NCI-H2107 treated with DMSO at 0.1 percent for 48 hours (cell line): ENCODE measurements at regions not wholly inside any gene's neighbourhood (a gene's known extent, or its start where the extent isn't known, plus 50 kb on each side); places are given as distances from the start of the nearest gene placed in this dataset.

Source experiments
- DNase-seq: peaks from one replicate; lab custom pipeline; 2025; ENCODE audit not compliant: unreplicated experiment; lab: John Stamatoyannopoulos, UW

DNA sequence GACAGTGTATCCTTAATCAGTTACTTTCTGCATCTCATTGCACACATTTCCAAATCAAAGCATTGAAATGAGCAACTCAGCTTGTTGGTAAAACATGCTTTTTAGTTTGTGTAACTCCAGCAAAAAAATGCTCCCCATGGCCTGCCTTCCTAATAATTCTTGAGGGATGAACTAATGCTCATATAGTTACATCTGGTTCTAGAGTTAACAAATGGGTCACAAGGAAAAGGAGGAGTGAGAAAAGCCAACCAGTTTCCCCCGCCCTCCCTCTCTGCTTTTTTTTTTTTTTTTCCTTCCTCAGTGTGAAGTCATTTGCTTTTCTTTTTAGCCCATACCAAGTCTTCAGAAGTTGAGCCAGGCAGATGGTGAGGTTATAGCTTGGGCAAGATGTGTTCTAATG, 231.7 kb downstream of the MTX2 start:
- DNase-seq, result no peak

DNA sequence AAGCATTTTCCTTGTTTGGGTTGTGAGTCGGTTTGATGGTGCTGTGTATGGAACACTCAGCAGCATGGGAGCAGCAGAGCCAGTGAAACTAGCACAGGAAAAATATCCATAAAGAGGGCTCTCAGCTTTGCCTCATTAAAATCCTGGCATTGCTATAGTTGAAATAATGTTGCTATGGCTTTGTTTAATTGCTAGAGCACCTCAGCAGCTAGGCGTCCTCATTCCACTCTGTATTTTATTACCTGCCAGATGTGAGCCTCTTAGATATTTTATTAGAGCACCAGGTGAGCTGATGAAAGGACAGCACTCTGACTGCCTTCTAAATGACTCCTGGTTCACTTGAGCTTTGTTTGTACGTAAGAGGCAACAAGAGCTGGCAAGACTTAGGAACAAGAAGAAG, 232.4 kb downstream of the MTX2 start:
- peak; percentile 82 for DNase-seq

DNA sequence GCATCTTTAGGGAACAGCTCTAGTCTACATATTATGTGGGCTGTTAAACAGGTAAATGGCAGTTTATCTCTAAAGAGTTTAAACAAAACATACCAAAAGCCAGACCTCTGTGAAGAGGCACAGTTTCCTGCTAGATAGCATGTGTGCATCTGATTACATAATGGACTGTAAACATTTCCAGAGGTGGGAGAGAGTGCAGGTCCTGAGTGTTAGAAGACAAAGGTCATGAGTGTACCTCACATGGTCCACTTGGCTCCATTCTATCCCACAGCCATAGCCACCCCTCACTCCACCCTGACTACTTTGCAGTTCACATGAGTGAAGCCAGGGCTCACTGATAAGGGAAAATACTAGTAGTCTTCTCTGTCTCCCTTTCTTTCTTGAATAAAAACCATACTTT, 233.4 kb downstream of the MTX2 start:
- no peak for DNase-seq

DNA sequence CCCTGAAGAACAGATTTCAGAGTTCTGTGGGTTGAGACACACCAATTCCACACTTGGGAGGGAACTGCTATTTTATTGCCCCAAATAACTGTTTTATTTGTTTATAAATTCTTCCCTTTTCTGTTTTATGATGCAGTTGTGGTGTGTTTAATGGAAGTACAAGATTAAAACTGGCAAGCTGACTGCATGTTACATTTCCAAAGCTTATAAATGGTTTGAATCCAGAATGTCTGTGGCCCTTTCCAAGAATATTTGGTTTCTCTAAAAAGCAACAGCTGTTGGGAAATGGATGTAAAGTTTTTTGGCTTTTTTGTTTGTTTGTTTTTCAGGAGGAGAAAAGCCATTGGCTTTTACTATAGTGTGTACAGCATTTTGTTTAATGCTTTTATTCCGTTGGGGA, 234.5 kb downstream of the MTX2 start:
- DNase-seq, result no peak

DNA sequence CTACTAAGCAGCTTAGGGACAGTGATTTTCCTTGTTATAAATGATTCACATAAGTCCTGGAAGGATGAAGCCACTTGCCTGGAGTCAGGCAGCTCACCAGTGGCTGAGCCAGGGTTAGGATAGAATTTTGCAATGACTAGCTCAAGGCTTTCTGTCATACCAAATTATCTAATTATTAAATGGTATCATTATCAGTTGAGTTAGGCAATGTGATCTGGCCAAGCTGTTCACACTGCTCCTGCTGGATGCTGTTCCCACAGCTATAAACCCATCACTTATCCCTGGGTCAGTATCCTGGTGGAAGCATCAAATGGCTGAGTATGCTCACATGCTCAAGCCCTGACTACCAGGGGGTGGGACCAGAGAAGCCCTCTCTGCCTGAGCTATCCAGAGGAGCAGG, 235.2 kb downstream of the MTX2 start:
- no peak for DNase-seq

DNA sequence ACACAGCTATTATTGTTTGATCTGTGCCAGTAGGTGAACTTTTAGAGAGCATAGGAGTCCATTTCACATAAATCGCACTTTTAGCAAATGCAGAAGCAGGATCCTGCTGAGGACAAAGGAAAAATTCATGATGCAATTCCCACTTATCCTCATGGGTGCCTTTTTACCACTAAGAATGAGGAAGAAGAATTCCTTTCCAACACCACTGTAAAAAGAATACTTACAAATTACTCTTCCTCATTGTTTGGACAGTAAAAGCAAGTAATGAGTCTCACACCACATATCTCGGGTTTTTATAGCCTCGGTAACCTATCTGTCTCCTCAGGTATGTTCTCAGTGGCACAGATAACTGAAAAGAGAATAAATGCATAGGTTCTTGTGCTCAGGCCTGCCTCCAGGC, 238.5 kb downstream of the MTX2 start:
- DNase-seq, result peak; percentile 14

DNA sequence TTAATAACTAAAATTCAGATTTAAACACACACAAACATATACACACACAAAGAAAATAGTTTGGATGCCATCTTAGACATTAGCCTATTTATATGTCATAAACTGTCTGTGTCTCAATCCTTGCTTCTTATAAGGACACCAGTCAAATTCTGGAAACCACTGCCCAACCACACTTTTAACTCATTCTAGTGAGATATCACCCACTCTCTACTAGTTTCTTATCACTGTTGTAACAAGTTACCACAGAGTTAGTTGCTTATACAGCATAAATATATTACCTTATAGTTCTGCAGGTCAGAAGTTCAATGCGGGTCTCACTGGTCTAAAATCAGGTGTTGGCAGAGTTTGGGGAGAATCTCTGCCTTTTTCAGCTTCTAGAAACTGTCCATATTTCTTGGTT, 239.1 kb downstream of the MTX2 start:
- no peak for DNase-seq

DNA sequence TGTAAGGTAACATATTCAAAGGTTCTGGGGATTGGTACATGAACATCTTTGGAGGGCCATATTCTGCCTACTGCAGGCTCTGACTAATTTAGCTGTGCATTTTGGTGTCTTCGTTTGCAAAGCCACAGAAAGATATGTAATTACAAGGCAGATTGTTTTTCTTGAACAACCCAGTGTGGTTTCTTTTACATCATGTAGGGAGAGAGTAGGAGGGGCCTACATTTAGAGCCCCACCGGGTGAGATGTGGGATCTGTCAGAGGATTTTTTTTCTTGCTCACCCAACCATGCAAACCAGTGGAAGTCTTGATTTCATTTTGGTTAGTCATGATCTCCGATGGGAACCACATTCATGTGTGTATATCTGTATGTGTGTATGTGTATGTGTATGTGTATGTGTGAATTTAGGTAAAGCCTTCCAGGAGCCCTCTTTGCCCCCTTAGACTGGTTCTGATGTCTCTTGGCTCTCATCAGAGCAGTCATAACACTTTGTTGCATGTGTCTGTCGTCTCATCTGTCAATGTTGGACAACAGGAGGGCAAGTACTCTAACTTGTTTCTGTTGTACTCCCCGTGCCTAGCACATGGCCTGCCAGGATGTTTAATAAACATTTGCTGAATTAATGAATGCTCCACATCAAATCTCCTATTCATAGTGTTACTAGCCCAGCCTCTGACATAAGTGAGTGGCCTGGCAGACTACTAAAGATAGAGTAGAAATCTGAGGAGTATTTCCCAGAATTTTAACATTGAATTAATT, 239.9 kb downstream of the MTX2 start:
- peak; percentile 58 for DNase-seq

DNA sequence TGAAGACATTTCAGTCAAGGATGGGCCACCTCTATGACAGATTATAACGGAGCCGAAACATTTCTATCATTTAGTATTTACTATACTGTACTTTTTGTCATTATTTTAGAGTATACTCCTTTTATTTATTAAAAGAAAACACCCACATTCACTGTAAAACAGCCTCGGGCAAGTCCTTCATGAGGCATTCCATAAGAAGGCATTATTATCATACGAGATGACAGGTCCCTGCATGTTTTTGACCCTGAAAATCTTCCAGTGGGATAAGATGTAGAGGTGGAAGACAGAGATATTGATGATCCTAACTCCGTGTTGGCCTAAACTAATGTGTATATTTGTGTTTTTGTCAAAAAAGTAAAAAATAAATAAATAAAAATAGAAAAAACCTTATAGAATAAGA, 245.0 kb downstream of the MTX2 start:
- no peak for DNase-seq

DNA sequence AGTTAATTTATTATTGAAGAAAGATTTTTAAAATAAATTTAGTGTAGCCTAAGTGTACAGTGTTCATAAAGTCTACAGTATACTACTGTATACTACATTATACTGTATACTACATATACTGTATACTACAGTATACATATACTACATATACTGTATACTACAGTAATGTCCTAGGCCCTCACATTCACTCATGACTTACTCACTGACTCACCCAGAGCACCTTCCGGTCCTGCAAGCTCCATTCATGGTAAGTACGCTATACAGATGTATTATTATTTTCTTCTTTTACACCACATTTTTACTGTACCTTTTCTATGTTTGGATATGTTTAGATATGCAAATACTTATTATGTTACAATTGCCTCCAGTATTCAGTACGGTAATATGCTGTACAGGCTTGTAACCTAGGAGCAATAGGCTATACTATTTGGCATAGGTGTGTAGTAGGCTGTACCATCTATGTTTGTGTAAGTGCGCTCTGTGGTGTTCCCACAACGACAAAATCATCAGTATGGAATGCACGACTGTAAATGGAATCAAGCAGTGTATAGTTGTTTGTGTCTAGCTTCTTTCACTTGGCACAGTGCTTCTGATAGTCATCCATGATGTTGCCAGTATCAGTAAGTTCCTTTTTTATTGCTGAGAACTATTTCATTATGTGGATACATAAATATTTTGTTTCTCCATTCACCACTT, 245.7 kb downstream of the MTX2 start:
- DNase-seq, result no peak

DNA sequence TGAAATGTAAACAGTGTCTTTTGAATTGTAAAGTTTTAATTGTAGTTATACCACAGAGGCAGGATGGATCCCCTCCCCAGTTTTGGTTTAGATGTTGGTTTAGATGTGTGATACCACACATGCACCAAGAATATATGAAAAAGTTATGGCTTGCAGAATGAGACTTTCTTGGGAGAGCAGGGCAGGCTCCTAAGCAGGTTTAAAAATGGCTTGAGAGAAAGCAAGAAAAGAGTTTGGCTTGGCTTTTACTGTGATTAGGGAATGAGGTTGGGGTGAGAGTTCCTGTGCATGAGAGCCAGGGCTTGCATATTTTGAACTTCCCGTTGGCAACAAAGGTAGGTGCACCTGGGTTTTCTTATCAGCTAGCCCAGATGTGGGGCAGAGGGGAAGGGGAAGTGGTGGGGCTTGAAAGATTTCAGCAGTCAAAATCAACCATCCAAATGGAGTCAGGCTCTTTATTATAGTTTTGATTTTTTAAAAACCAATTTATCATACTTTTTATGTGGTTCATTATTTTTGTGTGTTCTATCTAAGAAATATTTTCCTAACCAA, 246.9 kb downstream of the MTX2 start:
- DNase-seq, result no peak

DNA sequence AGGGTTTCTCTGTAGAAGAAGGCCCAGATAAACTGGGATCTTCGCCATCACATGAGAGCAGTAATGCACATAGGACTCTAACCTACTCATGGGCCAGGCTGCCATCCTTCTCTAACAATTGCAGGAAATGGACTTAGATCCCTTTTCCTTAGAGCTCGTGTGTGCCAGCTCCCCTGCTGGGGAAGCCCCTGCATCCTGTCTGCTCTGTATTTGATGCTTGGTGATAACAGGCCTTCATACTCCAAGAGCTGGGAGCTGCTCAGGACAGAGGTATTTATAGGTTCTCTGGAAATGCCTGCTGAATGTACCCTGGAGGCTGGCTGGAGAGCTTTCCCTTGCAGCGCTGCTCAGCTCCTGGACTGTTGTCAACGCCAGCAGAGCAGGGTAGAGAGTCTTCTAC, 249.6 kb downstream of the MTX2 start:
- DNase-seq, result no peak

DNA sequence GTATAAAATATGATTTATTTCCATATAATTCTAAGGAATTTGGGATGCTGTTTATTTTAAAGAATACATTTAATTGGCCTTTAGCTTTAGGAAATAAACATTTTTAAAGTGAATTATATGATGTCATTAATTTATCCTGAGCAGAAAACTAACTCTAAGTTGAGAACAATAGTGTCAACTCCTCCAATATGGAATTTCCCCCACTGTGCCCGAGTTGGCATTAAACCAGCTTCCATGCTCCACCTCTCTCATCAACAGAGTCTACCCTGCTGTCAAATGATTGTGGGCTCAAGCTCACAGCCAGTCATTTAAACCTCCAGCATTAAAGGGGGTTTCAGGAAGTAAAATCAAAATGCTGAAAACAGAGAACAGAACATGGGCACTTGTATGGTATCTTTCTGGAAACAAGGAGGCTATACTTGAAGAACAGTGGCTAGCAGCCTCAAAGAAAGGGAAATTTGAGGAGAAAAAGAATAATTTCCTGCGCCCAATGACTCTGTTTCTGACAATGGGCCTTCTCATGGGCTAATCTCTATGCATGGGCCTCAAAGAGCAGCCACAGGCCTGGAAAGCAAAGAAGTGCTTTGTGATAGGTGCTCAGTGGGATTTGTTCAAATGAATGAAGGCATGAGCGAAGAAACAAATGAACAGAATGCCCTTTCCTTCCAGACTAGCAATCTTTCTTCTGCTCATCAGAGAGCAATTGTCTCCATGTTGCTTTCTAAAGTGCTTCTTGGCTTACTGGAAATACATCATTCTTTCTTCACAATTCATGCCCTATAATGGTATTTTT, 252.8 kb downstream of the MTX2 start:
- DNase-seq, result no peak

DNA sequence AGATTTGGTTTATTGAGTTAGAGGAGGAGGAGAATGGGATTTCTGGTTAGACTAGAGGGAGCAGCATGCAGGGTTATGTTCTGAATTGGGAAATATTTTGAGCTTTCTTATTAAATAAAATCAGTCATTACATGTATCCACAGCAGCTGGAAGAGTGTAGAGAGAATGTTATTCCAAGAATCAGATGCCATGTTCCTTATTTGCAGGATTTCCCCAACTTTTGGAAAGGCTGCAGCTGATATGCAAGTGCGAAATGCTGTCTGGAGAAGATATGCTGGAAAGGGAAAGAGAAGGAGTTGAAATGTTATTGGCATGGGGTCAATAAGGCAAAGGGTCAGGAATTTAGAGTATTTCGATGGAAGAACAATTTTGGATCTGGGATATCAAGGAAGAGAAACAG, 255.8 kb downstream of the MTX2 start:
- DNase-seq, result no peak

DNA sequence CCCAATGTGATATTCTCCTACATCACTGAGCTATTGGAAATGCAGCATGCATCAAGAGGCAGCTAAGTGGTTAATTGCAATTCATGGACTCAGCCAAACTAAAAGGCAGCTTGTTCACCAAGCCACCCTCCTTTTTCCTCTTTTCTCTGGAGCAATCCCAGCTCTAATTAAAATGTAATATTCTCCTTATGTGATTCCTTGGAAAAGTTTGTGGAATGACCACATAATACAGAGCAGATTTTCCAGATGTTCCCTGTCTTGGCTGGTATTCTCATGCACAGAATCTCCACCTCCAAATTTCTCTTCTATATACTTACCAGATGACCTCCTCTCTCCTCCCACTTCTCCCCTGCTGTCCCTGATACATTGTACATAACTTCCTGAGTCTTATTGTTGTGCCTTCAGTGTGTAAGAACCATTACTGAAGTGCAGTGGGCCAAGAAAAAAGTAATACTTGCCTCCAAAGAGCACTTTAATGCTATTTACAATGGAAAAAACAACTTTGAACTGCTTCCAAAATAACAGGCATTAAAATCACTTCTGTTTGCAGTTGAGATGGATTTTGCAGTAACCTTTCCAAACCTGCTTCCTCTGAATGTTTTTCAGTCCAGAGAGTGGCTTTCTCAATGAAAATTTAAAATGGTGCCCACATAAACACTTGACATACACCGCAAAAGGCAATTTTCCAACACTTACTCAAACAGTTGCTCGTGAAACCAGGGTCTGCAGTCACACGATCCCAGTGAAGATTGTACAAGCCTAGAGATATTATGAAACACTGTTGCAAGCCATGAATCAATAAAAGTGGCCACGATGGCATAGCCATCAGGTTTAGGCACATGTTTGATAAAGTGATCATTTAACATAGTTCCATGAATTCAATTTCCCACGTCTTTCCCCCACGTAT, 258.0 kb downstream of the MTX2 start:
- peak; percentile 88 for DNase-seq

DNA sequence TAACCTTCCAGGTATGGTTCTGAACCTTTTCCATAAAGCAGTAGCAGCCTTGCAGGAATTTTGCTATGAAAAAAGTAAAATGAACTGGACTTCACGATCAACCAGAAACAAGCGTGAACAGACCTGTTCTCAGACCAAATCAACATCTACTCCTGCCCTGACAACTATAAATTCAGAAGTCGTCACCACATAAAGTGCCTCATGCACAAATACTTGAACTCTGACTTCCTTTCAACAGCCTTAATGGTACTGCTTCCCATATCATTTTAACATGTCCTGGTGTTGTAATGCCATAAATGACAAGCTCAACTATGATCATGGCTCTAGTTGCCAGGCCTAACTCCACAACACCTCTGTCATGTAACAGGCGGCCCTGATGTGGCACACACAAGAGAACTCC, 262.4 kb downstream of the MTX2 start:
- DNase-seq, result no peak

DNA sequence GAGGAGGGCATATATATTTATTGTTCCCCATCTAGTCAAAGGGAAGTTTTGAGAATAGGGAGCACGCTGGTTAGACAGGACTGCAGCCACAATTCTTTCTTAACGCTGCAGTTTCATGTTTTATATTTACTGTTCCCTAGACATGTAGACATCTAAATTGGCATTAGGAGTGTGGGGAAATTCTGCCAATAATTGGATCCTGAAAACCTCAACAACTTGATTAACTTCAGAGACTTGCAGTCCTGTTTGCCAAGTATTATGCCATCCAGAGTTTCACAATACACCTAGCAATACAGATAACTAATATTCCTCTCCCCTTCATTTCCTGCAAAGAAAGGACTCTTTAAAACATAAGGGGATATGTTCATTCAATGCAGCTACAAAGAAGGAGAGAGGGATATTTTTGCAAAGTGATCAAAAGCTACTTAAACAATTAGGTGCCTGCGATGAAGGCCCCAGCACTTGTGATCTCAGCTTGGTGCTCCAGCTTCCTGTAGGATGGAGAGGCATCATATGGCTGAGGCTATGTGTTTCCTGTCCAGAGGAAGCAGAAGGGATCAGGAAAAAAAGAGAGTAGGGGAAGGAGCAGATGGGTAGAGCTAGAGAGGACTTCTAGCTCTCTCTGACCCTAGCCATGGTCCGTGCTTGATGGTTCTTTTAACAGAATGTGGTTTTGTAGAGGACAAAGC, 264.4 kb downstream of the MTX2 start:
- no peak for DNase-seq

DNA sequence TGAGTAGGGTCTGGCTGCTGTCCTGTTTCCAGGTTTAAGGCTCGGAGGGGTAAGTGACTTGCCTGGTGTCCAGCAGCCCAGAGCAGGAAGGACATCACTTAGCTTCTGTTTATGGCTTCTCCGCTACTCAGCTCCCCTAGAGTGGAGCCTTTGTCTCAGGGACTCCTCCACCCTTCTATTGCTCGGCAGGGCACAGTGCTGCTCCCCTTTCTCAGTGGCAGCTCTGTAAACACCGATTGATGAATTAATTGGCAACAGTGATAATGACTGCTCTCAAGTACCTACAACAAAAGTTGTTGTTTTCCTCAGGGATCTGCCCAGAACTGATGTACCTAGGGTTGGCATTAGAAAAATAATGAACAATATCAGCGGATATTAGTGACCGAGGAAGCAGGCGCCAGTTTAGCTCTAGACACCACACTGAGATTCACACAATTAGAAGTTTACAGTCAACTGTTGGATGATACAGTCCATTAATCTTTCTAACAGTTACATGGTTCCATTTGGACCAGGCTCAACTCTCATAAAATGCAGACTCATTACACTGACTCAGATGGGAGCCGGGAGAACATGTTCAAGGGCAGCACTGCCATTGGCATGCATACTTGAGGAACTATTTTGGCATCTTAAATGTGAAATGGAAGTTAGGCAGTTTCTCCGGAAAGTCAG, 265.7 kb downstream of the MTX2 start:
- DNase-seq, result peak; percentile 58

DNA sequence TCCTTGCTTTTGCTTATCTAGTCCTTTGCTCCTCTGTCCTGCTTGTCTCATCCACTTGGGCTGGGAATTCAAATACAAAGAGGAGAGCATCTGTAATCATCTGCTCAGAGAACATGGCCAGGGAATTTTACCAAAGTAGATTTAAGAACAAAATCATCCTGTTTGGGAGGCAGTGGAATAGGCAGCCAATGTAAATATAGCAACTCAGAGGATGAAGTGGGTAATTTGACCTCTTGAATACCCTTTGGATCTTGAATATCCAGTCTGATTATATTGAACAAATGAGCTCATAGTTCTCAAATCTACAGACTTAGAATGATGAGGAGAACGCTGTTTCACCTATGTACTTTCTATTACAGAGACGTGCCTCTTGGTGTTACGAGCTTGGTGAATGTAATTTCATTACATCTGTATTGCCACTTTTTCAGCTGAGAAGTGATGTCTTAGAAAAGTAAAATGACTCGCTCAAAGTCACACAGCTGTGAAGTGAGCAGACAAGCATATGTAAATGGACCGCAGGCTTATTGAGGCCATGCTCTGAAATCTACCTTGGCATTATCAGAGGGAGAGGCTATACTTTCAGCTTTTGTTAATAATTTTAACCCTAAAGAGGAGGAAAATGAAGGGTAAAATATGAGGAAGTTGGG, 266.3 kb downstream of the MTX2 start:
- peak; percentile 30 for DNase-seq
